GM19455 (cell line): ENCODE measurements at regions not wholly inside any gene's neighbourhood (a gene's known extent, or its start where the extent isn't known, plus 50 kb on each side); places are given as distances from the start of the nearest gene placed in this dataset.

Experiments used
- ATAC-seq: cut with Tn5 transposase; IDR thresholded peaks from one replicate; pipeline ENCODE4 v1.9.1; 2021; ENCODE audit not compliant: unreplicated experiment

GRCh38 chr5:5069851-5070250, 70.3 kb upstream of the ADAMTS16 start:
- ATAC-seq = no peak

- no peak for ATAC-seq
These were observed 68.6 kb upstream of the ADAMTS16 start for GRCh38 chr5:5071554-5071953.

- no peak for ATAC-seq
These were observed 62.9 kb upstream of the ADAMTS16 start for GRCh38 chr5:5077236-5077635.

DNA sequence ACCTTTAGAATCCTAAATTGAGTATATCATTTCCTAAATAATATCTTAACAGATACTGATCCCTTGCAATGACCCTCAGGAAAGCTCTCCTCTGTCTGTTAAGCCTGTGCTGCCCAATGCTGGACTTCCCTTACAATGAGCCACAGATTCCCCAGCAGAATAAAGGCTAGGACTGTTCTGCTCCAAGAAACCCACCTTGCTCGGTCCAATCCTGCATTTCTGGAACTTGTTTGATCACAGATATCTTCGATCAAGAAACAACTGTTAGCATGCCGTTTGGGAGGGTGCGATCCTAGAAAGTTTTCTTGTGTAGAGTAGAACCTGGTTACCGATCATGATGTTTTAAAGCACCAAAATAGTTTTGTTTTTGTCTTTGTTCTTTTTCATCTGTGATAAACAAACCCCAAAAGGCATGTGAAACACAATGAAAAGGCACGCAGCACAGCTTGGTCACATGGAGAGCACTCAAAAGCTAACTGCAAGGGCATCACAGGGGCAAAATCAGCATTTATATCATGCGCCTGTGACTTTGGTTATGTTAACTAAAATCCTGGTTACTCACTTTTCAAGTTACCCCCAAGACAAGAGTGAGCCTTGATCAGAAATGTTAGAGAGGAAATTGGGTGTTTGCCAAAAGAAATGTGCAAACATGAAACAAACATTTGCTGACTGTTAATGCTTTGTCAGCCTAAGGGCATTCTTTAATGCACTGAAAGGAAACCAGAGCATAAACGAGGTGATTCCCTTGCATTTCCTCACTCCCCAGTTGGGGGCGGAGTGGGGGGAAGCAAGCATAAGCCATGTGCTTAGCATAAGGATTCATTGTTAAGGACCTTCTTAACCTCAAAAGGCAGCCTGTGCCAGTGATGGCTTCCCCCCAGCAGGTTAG, 61.9 kb upstream of the ADAMTS16 start:
- ATAC-seq = no peak

DNA sequence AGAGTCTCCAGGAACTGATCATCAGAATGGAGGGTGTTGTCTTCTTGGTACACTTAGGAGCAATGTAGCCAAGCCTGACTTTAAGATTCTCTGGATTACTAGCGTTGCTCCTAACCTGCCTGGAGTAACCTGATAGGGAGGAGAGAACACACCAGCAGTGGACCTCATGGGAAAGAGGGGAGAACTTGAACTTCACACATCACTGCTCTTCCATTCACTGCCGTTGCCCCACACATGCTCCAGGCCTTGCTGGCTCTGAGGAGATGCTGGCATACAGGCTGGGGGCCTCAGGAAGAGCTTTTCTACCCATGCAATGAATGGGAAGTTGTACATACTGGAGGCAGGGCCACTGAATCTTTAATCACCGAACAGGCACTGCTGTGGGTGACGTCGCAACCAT, 60.3 kb upstream of the ADAMTS16 start:
- no peak for ATAC-seq

- ATAC-seq = no peak
These were observed 59.3 kb upstream of the ADAMTS16 start for GRCh38 chr5:5080790-5081189.

DNA sequence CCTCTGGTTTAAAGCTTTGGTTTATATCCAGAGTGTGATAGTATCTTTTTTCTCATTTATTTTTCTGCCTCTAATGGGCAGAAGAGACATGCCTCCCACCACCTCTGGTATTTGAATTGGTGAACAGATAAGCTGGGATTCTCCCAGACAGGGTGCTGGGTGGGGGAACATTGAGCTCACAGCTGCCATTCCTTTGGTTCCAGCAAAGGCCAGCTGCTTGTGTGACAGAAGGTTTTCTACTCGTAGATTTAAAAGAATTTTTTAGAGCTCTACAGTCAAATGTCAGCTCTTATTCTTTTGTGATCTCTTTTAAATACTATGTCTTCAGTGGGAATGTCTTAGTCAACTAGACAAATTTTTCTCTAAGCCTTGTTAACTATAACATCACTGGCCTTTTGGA, 54.7 kb upstream of the ADAMTS16 start:
- no peak for ATAC-seq

GRCh38 chr5:5089895-5090649, 50.1 kb upstream of the ADAMTS16 start:
- no peak for ATAC-seq
